ENCODE measurements at regions not wholly inside any gene's neighbourhood (a gene's known extent, or its start where the extent isn't known, plus 50 kb on each side); places are given as distances from the start of the nearest gene placed in this dataset.
"Not testable (repeated sequence)": the region's sequence is repeated elsewhere in the genome, so short reads cannot be mapped to it uniquely, and the experiment has no call there.

- H3K4me1 ChIP-seq = no peaks in the 10 kb centered on the region
- H3K36me3 ChIP-seq = no peaks in the 10 kb centered on the region
- H3K27ac ChIP-seq = no peak overlapping the region
- TF ChIP-seq Cebpa-rat (IDR thresholded peaks at IDR 0.05) = no peak
- H3K27me3 ChIP-seq = no peaks in the 10 kb centered on the region
- H3K4me3 ChIP-seq = no peak overlapping the region
- no peak overlapping the region for H3K9ac ChIP-seq
- no peaks in the 10 kb centered on the region for H4K20me1 ChIP-seq
- H3K4me2 ChIP-seq = no peak overlapping the region
- no peaks in the 10 kb centered on the region for H3K9me3 ChIP-seq
Measured at GRCh38 chr4:10223782-10224181, 107.2 kb upstream of the WDR1 start.

GRCh38 chr4:10213481-10213880, 96.9 kb upstream of the WDR1 start:
- H3K9me3 ChIP-seq, H4K20me1 ChIP-seq, H3K27ac ChIP-seq, H3K36me3 ChIP-seq, H3K27me3 ChIP-seq, H3K4me3 ChIP-seq, H3K4me1 ChIP-seq, H3K4me2 ChIP-seq, H3K9ac ChIP-seq: not testable (repeated sequence)

GRCh38 chr4:10212901-10213300, 96.3 kb upstream of the WDR1 start:
- H3K9me3 ChIP-seq = no peaks in the 10 kb centered on the region

GRCh38 chr4:10212400-10212799, 95.8 kb upstream of the WDR1 start:
- no peak overlapping the region for H3K27ac ChIP-seq
- H3K9ac ChIP-seq = no peak overlapping the region
- H3K9me3 ChIP-seq = no peaks in the 10 kb centered on the region
- H3K4me1 ChIP-seq = no peaks in the 10 kb centered on the region
- H3K4me2 ChIP-seq = no peak overlapping the region
- TF ChIP-seq Cebpa-rat (IDR thresholded peaks at IDR 0.05) = no peak
- H3K36me3 ChIP-seq = no peaks in the 10 kb centered on the region
- no peak overlapping the region for H3K4me3 ChIP-seq
- no peaks in the 10 kb centered on the region for H3K27me3 ChIP-seq
- H4K20me1 ChIP-seq = no peaks in the 10 kb centered on the region

More at GRCh38 chr4:10212901-10213300, 96.3 kb upstream of the WDR1 start:
- H4K20me1 ChIP-seq = no peaks in the 10 kb centered on the region
- no peak overlapping the region for H3K4me3 ChIP-seq
- no peak overlapping the region for H3K4me2 ChIP-seq
- no peaks in the 10 kb centered on the region for H3K36me3 ChIP-seq
- H3K27me3 ChIP-seq = no peaks in the 10 kb centered on the region
- no peak overlapping the region for H3K9ac ChIP-seq
- no peak overlapping the region for H3K27ac ChIP-seq
- H3K4me1 ChIP-seq = no peaks in the 10 kb centered on the region
- no peak for TF ChIP-seq Cebpa-rat (IDR thresholded peaks at IDR 0.05)

GRCh38 chr4:10207116-10207515, 90.5 kb upstream of the WDR1 start:
- H3K36me3 ChIP-seq = no peaks in the 10 kb centered on the region
- no peak overlapping the region for H3K9ac ChIP-seq
- H3K27ac ChIP-seq = no peak overlapping the region
- H3K4me3 ChIP-seq = no peak overlapping the region
- H3K4me1 ChIP-seq = no peaks in the 10 kb centered on the region
- H4K20me1 ChIP-seq = no peaks in the 10 kb centered on the region
- H3K9me3 ChIP-seq = no peaks in the 10 kb centered on the region
- no peak overlapping the region for H3K4me2 ChIP-seq
- no peaks in the 10 kb centered on the region for H3K27me3 ChIP-seq
- TF ChIP-seq Cebpa-rat (IDR thresholded peaks at IDR 0.05) = no peak

- no peaks in the 10 kb centered on the region for H3K9me3 ChIP-seq
- no peak for TF ChIP-seq Cebpa-rat (IDR thresholded peaks at IDR 0.05)
- no peaks in the 10 kb centered on the region for H3K4me1 ChIP-seq
- no peak overlapping the region for H3K9ac ChIP-seq
- no peaks in the 10 kb centered on the region for H4K20me1 ChIP-seq
- H3K36me3 ChIP-seq = no peaks in the 10 kb centered on the region
- no peak overlapping the region for H3K27ac ChIP-seq
- no peak overlapping the region for H3K4me3 ChIP-seq
- no peaks in the 10 kb centered on the region for H3K27me3 ChIP-seq
- H3K4me2 ChIP-seq = no peak overlapping the region
Measured at GRCh38 chr4:10205223-10205622, 88.6 kb upstream of the WDR1 start.

GRCh38 chr4:10204401-10205058, 87.9 kb upstream of the WDR1 start:
- Histone ChIP-seq H3K36me3 (no peaks in the 10 kb centered on the region), H3K4me2 (no peak overlapping the region), H3K4me1 (no peaks in the 10 kb centered on the region), H4K20me1 (no peaks in the 10 kb centered on the region), H3K27ac (no peak overlapping the region), H3K4me3 (no peak overlapping the region), H3K27me3 (no peaks in the 10 kb centered on the region), H3K9me3 (no peaks in the 10 kb centered on the region), H3K9ac (no peak overlapping the region)
- no peak for TF ChIP-seq Cebpa-rat (IDR thresholded peaks at IDR 0.05)

- no peaks in the 10 kb centered on the region for H3K36me3 ChIP-seq
- no peak overlapping the region for H3K9ac ChIP-seq
- no peaks in the 10 kb centered on the region for H4K20me1 ChIP-seq
- H3K27me3 ChIP-seq = no peaks in the 10 kb centered on the region
- no peak overlapping the region for H3K27ac ChIP-seq
- TF ChIP-seq Cebpa-rat (IDR thresholded peaks at IDR 0.05) = no peak
- no peak overlapping the region for H3K4me2 ChIP-seq
- H3K9me3 ChIP-seq = no peaks in the 10 kb centered on the region
- H3K4me3 ChIP-seq = no peak overlapping the region
- H3K4me1 ChIP-seq = no peaks in the 10 kb centered on the region
Measured at GRCh38 chr4:10203851-10204250, 87.3 kb upstream of the WDR1 start.

- H3K36me3 ChIP-seq = no peaks in the 10 kb centered on the region
- H3K4me1 ChIP-seq = no peaks in the 10 kb centered on the region
- no peak overlapping the region for H3K4me3 ChIP-seq
- no peak overlapping the region for H3K27ac ChIP-seq
- no peak overlapping the region for H3K4me2 ChIP-seq
- TF ChIP-seq Cebpa-rat (IDR thresholded peaks at IDR 0.05) = no peak
- no peaks in the 10 kb centered on the region for H3K27me3 ChIP-seq
- no peaks in the 10 kb centered on the region for H4K20me1 ChIP-seq
- H3K9me3 ChIP-seq = no peaks in the 10 kb centered on the region
- no peak overlapping the region for H3K9ac ChIP-seq
Measured at GRCh38 chr4:10201381-10202223, 85.0 kb upstream of the WDR1 start.

GRCh38 chr4:10200869-10201268, 84.3 kb upstream of the WDR1 start:
- H3K4me1 ChIP-seq = no peaks in the 10 kb centered on the region
- no peak overlapping the region for H3K4me3 ChIP-seq
- H4K20me1 ChIP-seq = no peaks in the 10 kb centered on the region
- no peak for TF ChIP-seq Cebpa-rat (IDR thresholded peaks at IDR 0.05)
- H3K9me3 ChIP-seq = no peaks in the 10 kb centered on the region
- no peak overlapping the region for H3K9ac ChIP-seq
- H3K27me3 ChIP-seq = no peaks in the 10 kb centered on the region
- no peak overlapping the region for H3K4me2 ChIP-seq
- no peak overlapping the region for H3K27ac ChIP-seq
- no peaks in the 10 kb centered on the region for H3K36me3 ChIP-seq

All from BLaER1 (cell line).